T-helper 2 cell (primary cell): ENCODE measurements at regions not wholly inside any gene's neighbourhood (a gene's known extent, or its start where the extent isn't known, plus 50 kb on each side); places are given as distances from the start of the nearest gene placed in this dataset.

Source experiments
- DNase-seq, 5 experiments: peaks; one replicate each; pipeline versions ENCODE4 v3.0.0 to v3.0.0-alpha.2; 2012 to 2022

- DNase-seq, result no peak
Measured at GRCh38 chr2:172153156-172153555, 50.5 kb upstream of the DLX2 start.

- no peak for DNase-seq
Measured at GRCh38 chr2:172153757-172154156, 51.1 kb upstream of the DLX2 start.

GRCh38 chr2:172155752-172156151, 53.1 kb upstream of the DLX2 start:
- DNase-seq, result no peak

GRCh38 chr2:172160839-172161238, 58.1 kb upstream of the DLX2 start:
- DNase-seq, result no peak

- no peak for DNase-seq
Measured at GRCh38 chr2:172162225-172162733, 59.6 kb upstream of the DLX2 start.

- DNase-seq, result no peak
Measured at GRCh38 chr2:172162739-172163336, 60.1 kb upstream of the DLX2 start.

- DNase-seq, result no peak
Measured at GRCh38 chr2:172168917-172169346, 66.2 kb upstream of the DLX2 start.

- no peak for DNase-seq
Measured at GRCh38 chr2:172169611-172170010, 66.9 kb upstream of the DLX2 start.

- peak; percentile 30 to 50 (median 36) for DNase-seq
Measured at GRCh38 chr2:172172513-172173173, 69.9 kb upstream of the DLX2 start.

GRCh38 chr2:172173174-172173706, 70.5 kb upstream of the DLX2 start:
- DNase-seq, result no peak

GRCh38 chr2:172177581-172177980, 74.9 kb upstream of the DLX2 start:
- DNase-seq, result no peak

GRCh38 chr2:172177996-172178395, 75.3 kb upstream of the DLX2 start:
- no peak for DNase-seq

- DNase-seq, result peak in 1 of 5 experiments; percentile 36
Measured at GRCh38 chr2:172179045-172179701, 76.5 kb upstream of the DLX2 start.

GRCh38 chr2:172181840-172182239, 79.1 kb upstream of the DLX2 start:
- no peak for DNase-seq

- no peak for DNase-seq
Measured at GRCh38 chr2:172182624-172183023, 79.9 kb upstream of the DLX2 start.

- DNase-seq, result no peak
Measured at GRCh38 chr2:172193331-172194089, 90.8 kb upstream of the DLX2 start.

- DNase-seq, result no peak
Measured at GRCh38 chr2:172195836-172196376, 93.2 kb upstream of the DLX2 start.

- peak in 1 of 5 experiments; percentile 4 for DNase-seq
Measured at GRCh38 chr2:172196768-172197431, 94.2 kb upstream of the DLX2 start.

GRCh38 chr2:172198361-172198760, 95.7 kb upstream of the DLX2 start:
- DNase-seq, result no peak

- no peak for DNase-seq
Measured at GRCh38 chr2:172198908-172199307, 96.2 kb upstream of the DLX2 start.

GRCh38 chr2:172200495-172201085, 97.9 kb upstream of the DLX2 start:
- no peak for DNase-seq

GRCh38 chr2:172204309-172204708, 101.6 kb upstream of the DLX2 start:
- DNase-seq, result no peak
